G401 (cell line): ENCODE measurements at regions not wholly inside any gene's neighbourhood (a gene's known extent, or its start where the extent isn't known, plus 50 kb on each side); places are given as distances from the start of the nearest gene placed in this dataset.

Experiments
- DNase-seq: peaks from one replicate; pipeline ENCODE4 v3.0.0-alpha.2; 2015; ENCODE audit warnings: low spot score
- in situ Hi-C: cut with HindIII; loops from 2 replicates; pipeline ENCODE4 v1.10.0; 2016; ENCODE audit warnings: low sequenced_read_pairs, mixed read lengths

DNA sequence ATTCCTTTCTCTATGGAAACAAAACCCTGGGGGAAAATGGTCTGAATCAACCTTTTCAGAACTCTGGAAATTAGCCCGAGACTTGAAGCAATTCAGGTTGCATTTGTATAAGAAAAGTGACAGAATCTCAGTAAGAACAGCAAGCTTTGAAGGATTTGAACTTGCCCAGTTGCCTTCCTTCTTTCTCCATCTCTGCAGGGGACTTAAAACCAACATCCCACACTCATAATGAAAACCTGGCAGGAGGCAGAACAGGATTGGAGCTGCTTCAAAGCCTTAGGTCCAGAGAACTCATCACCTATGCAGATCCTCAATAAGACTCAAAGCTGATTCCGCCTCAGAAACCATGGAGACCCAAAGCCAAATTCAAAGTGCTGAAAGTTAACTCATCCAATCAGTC lies 790.5 kb upstream of the ID2 start:
- no peak for DNase-seq

DNA sequence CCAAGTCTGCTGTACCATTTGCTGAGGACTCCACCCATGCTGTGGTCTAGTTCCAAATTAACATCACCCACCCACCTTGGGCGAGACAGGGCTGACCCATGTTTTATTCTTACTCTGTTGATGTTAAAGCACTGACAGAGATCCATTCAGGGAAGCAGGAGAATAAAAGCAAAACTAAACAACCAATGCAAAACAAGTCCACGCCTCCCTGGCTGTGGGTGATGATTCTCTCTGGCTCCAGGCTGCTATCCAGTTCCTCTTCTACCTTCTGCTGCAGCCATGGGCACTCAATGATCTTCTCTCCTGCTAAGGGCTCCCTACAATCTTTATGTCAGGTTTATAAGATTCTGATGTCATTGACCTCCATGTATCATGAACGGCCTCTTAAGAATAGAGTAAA lies 786.6 kb upstream of the ID2 start:
- in situ Hi-C loops = no loop called here
- no peak for DNase-seq

More for the DNA sequence above, 790.5 kb upstream of the ID2 start:
- in situ Hi-C loops = no loop called here

DNA sequence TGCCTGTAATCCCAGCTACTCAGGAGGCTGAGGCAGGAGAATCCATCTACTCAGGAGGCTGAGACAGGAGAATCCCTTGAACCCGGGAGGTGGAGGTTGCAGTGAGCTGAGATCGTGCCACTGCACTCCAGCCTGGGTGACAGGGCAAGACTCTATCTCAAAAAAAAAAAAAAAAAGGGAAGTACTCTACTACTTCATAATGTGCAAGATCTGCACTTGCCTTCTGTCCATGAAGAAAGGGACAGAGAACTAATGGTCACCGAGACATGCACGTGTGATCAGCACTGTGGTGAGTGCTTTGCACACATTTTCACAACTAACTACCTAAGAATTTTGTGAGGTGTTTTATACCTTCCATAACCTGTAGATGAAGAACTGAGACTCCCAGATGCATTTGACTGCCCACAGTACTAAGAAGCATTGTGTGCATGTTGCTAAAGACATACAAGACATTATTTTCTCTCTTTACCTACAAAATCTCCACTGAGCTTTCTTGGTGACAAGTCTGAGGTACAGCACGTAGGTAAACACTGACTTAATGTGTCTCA lies 784.8 kb upstream of the ID2 start:
- no peak for DNase-seq
- in situ Hi-C loops = no loop called here

DNA sequence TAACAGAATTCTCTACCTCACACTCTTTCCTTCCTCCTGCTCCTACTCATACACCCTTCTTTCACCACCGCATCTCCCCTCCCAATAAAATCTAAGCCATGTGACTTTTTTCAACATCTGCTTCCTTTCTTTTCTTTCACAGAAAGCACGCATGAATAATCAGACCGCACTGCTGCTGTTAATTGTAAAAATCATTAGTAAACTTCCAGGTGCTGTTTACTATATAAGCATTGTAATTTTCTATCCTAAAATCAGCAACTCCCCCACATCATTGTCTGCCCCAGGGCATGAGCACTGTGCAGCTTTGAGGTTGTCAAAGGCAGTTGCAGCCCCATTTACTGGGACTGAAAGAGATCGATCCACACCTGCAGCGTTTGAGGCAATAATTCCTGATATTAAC lies 782.6 kb upstream of the ID2 start:
- no peak for DNase-seq
- in situ Hi-C loops = no loop called here

DNA sequence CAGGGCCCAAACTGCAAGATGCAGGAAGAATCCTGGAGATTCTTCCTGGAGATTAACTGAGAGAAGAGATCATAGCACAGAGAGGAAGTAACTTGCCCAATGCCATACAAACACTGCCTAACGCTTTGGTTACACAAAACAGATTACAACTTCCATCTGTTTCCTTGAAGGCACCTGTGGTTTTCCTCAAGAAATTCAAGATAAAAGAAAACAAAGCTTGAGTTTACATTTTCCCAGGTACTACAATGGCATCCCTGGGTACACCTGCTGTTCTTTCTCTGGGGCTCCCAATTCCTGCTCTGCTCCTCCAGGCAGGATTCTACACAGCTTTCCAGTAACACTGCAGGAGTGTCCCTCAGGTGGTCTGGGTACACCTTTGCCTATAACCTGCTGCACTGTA lies 781.9 kb upstream of the ID2 start:
- in situ Hi-C loops = no loop called here
- DNase-seq = no peak

DNA sequence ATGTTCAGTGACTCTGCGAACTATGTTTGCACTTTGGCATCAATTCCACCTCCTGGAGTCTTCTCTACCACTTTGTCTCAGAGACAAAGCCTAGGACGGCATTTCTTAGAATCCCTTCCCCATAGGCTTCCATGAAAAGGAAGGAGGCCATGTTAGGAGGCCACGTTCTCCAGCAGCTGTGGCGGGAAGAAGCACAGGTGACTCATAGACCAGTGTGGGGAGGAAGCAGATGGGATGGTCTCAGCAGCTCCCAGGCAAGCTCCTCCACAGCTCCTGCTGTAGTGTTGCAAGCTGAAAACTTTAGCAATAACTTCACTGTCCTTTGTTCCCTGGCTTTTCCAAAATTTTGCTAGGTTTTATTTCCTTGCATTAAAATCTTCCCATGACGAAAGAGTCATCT lies 781.3 kb upstream of the ID2 start:
- no peak for DNase-seq
- in situ Hi-C loops = no loop called here

DNA sequence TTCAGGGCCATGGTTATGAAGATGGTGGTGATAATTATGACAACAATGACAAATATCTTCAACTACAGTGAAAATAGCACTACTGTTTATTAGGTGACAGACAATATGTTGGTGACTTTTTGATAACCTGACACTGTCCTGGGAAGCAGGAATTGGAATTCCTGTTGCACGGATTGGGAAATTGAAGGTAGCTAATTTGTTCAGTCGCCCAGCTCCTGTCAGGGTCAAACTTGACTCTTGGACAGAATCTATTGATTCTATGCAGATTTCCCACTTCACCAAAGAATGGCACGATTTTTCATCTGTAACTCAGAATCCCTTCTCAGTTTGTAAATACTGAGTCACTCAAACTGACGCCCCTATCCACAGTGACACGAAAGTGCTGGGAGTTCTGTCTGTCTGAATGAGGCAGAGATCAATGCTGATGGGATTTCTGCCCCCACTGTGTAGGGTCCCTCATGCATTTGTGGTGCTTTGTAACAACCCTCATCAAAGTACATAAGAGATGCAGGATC lies 779.5 kb upstream of the ID2 start:
- in situ Hi-C loops = no loop called here
- no peak for DNase-seq

DNA sequence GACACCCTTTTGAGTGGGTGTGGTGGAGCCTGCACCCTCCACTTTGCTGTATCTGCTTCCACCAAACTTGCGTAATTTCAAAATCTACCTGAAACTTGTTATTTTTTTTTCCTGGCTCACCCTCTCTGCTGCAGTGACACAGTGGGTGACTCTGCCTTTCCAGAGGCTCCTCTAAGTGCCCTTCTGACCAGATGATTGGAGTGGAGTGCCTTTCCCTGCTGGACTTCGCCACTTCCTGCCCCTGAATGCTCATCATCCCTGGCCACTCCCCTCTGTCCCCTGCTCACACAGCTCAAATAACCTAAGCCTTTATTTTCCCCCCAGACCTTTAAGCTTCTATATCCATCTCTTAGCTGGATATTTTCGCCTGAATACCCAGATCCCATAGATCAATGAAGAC lies 777.5 kb upstream of the ID2 start:
- DNase-seq = no peak
- in situ Hi-C loops = no loop called here

DNA sequence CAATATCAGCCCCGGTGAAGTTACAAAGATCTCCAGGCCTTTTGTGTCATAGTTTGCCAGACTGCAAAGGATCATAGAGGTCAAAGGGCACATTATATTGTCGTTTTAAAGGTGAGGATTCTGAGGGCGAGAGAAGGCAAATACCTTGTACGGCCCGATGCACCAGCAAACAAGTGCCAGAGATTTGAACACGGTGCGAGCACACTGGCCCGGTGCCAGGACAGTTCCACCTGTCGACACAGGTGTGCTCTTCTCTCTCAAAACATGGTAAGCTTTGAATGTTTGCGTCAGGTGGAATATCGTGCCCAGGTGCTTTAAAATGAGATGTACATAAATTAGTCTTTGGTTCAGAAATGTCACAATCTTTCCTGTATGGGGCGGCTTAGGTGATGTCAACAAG lies 776.1 kb upstream of the ID2 start:
- peak; percentile 58 for DNase-seq
- in situ Hi-C loops = no loop called here

DNA sequence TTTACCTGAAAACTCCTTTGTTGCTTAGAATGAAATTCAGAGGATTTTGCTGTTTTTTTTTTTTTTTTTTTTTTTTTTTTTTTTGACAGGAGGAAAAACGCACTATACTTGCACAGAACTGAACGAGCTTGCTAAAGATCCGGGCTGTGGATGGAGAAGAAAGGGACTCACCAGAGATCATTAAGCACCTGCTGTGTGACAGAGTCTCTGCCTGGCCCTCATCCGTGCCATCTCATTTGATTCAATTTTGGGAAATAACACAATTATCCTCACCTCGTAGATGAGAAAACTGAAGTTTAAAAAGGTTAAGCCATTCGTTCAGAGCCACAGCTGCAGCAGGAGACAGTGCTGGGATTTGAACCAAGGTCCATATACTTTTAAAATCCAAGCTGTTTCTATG lies 775.4 kb upstream of the ID2 start:
- in situ Hi-C loops = no loop called here
- DNase-seq = peak; percentile 30

DNA sequence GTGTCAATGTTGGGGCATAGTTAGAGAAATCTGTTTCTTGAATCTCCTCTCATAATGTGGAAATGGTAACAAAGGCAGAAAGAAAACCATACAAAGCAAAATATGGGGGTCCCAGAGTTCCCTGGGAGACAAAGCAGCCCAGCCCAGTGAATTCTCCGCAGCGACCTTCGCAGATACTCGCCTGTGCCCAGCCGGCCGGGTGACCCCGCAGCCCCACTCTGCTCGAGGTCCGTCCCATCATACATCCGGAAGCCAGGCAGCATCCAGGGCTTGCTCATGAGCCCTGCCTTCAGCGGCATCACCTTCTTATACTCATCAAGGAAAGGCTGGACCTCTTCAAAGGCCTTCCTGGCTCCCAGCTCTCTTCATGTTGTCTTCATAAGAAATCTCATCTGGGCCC lies 774.8 kb upstream of the ID2 start:
- no peak for DNase-seq
- in situ Hi-C loops = no loop called here

DNA sequence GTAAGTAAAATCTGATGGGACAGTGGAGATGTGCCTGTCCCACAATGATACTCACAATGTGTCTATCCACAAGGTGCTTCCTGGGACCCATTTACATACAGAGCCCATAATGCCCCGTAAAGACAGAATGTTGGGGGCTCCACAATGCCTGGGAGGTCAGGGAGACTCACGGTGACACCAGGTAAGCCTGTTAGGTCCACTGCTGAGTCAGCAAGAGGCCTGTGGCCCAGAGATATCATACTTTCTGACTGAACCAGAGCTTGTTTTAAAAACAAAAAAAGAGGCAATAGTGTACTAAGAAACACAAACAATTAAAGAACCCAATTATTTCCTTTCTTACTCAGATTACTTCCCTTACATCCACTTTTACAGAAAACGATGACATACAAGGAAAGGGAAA lies 771.1 kb upstream of the ID2 start:
- in situ Hi-C loops = no loop called here
- no peak for DNase-seq

DNA sequence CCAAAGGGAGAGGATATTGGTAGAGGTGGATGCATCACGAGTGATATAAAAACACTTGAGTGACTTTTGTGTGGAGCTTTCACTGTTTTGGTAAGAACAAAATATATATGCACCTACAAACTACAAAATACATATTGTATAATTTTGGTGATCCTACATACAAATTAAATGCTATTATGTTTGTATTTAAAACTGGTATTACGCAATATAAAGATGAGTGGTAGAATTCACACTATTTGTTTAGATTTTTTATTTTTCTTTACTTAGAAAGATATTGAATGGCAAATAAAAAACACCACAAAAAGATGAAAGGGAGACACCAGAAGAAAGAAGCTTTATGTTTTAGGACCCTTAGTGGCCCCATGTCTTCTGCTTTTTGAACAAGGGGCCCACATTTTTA lies 770.7 kb upstream of the ID2 start:
- in situ Hi-C loops = no loop called here
- no peak for DNase-seq

DNA sequence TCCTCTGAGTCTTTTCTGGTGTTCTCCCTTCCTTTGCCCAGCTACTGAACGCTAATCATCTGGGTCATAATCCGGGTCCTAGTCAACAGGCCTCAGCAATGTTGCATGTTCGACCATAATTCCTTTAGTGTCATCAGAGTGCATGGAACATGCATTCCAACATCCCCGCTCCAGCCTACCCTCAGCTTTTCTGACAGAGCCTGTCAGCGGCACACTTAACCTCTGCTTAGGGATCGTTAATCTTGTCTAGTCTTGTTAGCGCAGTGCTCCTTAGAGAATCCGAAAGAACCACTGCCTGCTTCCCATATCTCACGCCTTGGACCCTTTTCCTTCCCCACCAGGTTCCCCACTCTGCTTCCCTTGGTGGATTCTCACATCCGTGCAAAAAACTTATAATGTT lies 767.9 kb upstream of the ID2 start:
- in situ Hi-C loops = no loop called here

DNA sequence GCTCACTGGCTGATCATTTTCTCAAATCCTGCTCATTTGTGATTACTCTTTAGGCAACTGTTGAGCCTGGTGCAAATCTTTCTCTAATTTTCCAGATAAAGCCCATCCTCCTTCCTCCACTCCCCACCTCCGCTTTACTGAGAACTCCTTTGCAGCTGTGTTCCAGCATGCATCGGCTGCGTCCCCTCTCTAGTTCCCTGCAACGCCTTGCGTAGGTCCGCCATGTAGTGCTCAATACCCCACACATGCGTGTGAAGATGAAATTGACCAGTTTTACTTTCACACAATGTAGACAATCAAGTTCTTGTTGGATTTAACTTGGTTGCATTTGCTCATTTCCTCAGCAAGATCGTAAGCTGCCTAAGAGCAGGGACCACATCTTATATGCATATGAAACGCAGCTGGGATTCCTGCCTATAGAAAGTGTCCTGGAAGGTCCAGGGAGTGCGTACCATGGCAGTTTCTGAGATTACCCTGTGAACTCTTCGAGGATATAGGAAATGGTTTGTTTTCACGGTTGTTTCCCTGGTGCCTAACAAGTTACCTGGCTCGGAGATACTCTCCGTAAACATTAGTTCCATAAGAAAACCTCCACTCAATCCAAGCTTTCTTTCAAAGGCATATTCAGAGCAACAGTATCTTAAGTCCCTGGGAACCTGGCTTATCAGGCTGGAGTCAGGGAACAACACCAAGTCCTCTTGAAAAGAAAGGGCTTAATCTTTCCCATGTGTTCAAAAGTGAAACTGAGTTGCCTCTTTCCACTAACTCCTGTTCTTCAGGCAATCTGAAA lies 766.4 kb upstream of the ID2 start:
- no peak for DNase-seq
- in situ Hi-C loops = no loop called here

More for the DNA sequence above, 767.9 kb upstream of the ID2 start:
- DNase-seq = no peak

DNA sequence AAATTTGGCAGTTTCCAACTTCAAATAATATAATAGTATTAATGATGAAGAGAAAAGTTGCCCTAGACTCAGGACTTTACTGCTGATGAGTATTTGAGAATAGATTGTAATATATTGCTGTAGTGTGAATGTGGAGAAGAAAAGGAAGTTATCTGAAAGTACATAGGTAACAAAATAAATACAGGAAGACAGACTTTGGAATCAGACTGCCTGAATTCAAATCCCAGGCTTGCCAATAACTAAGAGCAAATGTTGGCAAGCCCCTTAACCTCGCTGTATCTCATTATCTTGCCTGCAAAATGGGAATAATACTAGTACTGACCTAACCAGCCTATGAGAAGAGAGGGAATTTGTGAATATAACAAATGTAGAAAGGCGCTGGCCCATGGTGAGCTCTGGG lies 765.2 kb upstream of the ID2 start:
- in situ Hi-C loops = no loop called here
- DNase-seq = no peak

DNA sequence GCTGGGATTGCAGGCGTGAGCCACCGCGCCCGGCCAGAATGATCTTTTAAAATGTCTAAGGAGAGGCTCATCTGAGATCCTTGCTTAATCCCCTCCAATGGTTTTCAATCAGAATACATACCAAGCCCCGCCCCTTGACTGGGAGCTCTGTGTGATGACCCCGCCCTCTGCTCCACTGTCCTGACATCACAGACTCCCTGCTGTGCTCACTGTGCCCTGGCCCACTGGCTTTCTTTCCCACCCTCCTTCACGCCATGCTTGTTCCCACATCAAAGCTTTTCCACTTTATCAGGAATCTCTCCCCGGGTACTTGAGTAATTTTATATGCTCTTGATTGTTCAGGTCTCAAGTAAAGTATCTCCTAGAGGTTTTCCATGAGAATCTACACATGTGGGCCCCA lies 762.3 kb upstream of the ID2 start:
- no peak for DNase-seq
- in situ Hi-C loops = no loop called here

DNA sequence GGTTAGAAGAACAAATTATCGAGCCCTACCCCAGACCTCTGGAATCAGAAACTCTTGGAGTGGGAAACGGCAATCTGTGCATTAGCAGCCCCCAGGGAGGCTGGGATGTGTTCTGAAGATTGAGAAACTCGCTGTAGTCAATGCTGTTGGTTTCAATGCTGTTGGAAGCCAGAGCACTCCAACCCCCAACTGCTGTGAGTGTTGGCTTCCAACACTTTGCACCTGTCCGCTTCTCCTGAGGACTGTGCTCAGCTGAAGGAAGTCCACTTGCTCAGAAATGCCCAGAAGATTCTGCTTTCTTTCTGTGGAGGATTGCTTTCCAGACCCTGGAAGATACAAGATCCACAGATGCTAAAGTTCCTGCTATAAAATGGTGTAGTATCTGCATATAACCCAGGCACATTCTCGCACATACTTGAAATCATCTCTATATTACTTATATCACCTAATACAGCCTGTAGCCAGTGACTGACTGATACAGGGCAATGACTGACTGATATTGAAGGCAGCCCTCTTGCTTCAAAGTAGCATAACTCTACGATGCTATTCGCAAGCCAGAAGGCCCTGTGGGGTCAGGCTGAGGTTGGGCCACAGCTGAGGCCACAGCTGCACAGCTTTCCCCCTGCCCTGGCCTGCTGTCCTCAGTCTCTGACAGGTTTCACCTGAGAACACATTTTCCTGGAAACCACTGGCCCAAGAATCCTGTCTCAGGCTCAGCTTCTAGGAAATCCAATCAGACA lies 757.7 kb upstream of the ID2 start:
- peak; percentile 69 for DNase-seq
- in situ Hi-C loops = no loop called here

DNA sequence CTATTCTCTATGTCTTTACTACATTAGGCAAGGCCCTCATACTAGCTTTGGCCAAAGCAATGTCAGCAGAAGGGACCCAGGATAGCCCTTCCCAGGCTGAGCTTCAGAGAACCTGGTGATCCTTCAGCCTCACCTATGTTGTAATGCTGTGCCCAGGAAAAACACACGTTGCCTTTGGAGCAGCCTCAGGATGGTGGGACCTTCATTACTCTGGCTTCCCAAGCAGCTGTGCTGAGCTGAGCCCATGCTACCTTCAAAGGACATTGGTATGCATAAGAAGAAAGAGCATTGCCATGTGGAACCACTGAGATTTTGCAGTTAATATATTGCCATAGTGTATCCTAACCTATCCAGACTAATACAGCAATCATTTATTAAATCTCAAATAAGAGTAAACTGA lies 756.4 kb upstream of the ID2 start:
- in situ Hi-C loops = no loop called here
- DNase-seq = no peak

DNA sequence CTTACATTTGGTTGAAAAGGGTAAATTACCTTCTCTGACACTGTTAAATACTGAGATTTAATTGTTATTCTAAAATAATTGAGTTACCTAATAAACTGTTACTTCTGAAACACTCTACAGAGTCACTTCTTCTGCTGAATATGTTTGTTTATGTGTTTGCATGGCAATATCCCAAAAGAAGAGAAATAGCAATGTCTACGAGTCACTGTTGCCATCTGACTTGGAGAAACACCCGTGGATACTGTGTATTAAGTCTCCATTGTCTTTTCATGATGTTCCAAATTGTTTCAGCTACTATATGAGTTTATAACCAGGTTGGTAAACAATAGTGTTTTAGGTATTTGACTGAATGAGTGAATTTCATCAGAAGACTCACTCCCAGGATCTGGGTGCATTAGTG lies 754.2 kb upstream of the ID2 start:
- in situ Hi-C loops = no loop called here
- DNase-seq = no peak
